NAMALWA (cell line): ENCODE measurements at regions not wholly inside any gene's neighbourhood (a gene's known extent, or its start where the extent isn't known, plus 50 kb on each side); places are given as distances from the start of the nearest gene placed in this dataset.
"Not testable (repeated sequence)": the region's sequence is repeated elsewhere in the genome, so short reads cannot be mapped to it uniquely, and the experiment has no call there.

Experiments used
- DNase-seq: peaks from one replicate; pipeline ENCODE4 v3.0.0-alpha.2; 2015; ENCODE audit warnings: low spot score

GRCh38 chr11:133639408-133639807 is 107.1 kb upstream of the OPCML start:
- no peak for DNase-seq

- DNase-seq: no peak
Observed at GRCh38 chr11:133638921-133639320, 106.6 kb upstream of the OPCML start.

- DNase-seq: no peak
Observed at GRCh38 chr11:133636711-133637355, 104.5 kb upstream of the OPCML start.

- no peak for DNase-seq
Observed at GRCh38 chr11:133635244-133635739, 103.0 kb upstream of the OPCML start.

- not testable (repeated sequence) for DNase-seq
Observed at GRCh38 chr11:133628371-133628770, 96.1 kb upstream of the OPCML start.

GRCh38 chr11:133621611-133622010 is 89.3 kb upstream of the OPCML start:
- no peak for DNase-seq

- peak; percentile 18 for DNase-seq
Observed at GRCh38 chr11:133619973-133620372, 87.7 kb upstream of the OPCML start.

- no peak for DNase-seq
Observed at GRCh38 chr11:133619397-133619796, 87.1 kb upstream of the OPCML start.

GRCh38 chr11:133618544-133618943 is 86.2 kb upstream of the OPCML start:
- DNase-seq: no peak

- DNase-seq: no peak
Observed at GRCh38 chr11:133608496-133608895, 76.2 kb upstream of the OPCML start.

- no peak for DNase-seq
Observed at GRCh38 chr11:133606124-133606523, 73.8 kb upstream of the OPCML start.

- no peak for DNase-seq
Observed at GRCh38 chr11:133605482-133605881, 73.2 kb upstream of the OPCML start.

- no peak for DNase-seq
Observed at GRCh38 chr11:133601641-133602040, 69.3 kb upstream of the OPCML start.

- no peak for DNase-seq
Observed at GRCh38 chr11:133600786-133601185, 68.5 kb upstream of the OPCML start.

GRCh38 chr11:133600306-133600705 is 68.0 kb upstream of the OPCML start:
- no peak for DNase-seq

GRCh38 chr11:133598906-133599305 is 66.6 kb upstream of the OPCML start:
- DNase-seq: no peak

- DNase-seq: no peak
Observed at GRCh38 chr11:133597236-133597635, 64.9 kb upstream of the OPCML start.

GRCh38 chr11:133595998-133596590 is 63.8 kb upstream of the OPCML start:
- no peak for DNase-seq

GRCh38 chr11:133593036-133593435 is 60.7 kb upstream of the OPCML start:
- DNase-seq: no peak

- no peak for DNase-seq
Observed at GRCh38 chr11:133586903-133587517, 54.7 kb upstream of the OPCML start.

GRCh38 chr11:133582750-133583149 is 50.4 kb upstream of the OPCML start:
- no peak for DNase-seq

- no peak for DNase-seq
Observed at GRCh38 chr11:133582326-133582725, 50.0 kb upstream of the OPCML start.
